Right lobe of liver (tissue), 4 donors: ENCODE measurements at regions not wholly inside any gene's neighbourhood (a gene's known extent, or its start where the extent isn't known, plus 50 kb on each side); places are given as distances from the start of the nearest gene placed in this dataset.

Experiments
- CTCF ChIP-seq, 4 donors: fragments of 200-600 bp in 3 of 4; fragments of 450-650 bp in 1 of 4; IDR thresholded peaks; one replicate each; pipeline versions ENCODE4 v1.5.1 to v1.8.0; 2016 to 2022; ENCODE audit warnings: antibody characterized with exemption in 4 of 4, mild to moderate bottlenecking in 2 of 4
- POLR2A ChIP-seq: fragments of 450-650 bp; IDR thresholded peaks from one replicate; pipeline ENCODE4 v1.6.1; 2017; ENCODE audit warnings: antibody characterized with exemption, mild to moderate bottlenecking
- donor health status: DM: no; HTN: no; CAD: no.
- donor health status: DM: no; HTN: no; CAD: no.
- donor health status: DM: no; HTN: yes; CAD: no.

- no peak for TF ChIP-seq POLR2A
- TF ChIP-seq CTCF (IDR thresholded peaks at IDR 0.05) = no peak
Measured at GRCh38 chr21:28294051-28294450, 698.6 kb downstream of the LTN1 start.
